Ascending aorta (tissue), 2 donors: ENCODE measurements at regions not wholly inside any gene's neighbourhood (a gene's known extent, or its start where the extent isn't known, plus 50 kb on each side); places are given as distances from the start of the nearest gene placed in this dataset.

ENCODE experiments used
- DNase-seq, 2 donors: peaks; one replicate each; pipeline ENCODE4 v3.0.0-alpha.2; 2019; ENCODE audit warnings: low spot score in 2 of 2
- H3K27ac ChIP-seq, 2 donors: fragments of 200-600 bp; sonication (generic); one replicate each; pipeline ENCODE4 v1.5.1; 2016 to 2017; ENCODE audit warnings: mild to moderate bottlenecking in 1 of 2
- H3K27me3 ChIP-seq: fragments of 200-600 bp; sonication (generic); one replicate; pipeline ENCODE4 v1.5.1; 2017
- H3K36me3 ChIP-seq, 2 donors: fragments of 200-600 bp; sonication (generic); one replicate each; pipeline ENCODE4 v1.5.1; 2016
- H3K4me1 ChIP-seq, 2 donors: fragments of 200-600 bp; sonication (generic); one replicate each; pipeline ENCODE4 v1.5.1; 2016 to 2017; ENCODE audit warnings: mild to moderate bottlenecking in 1 of 2
- H3K4me3 ChIP-seq, 2 donors: fragments of 200-600 bp; sonication (generic); one replicate each; pipeline ENCODE4 v1.5.1; 2016 to 2017; ENCODE audit warnings: mild to moderate bottlenecking in 1 of 2
- H3K9me3 ChIP-seq, 2 donors: fragments of 200-600 bp; sonication (generic); one replicate each; pipeline ENCODE4 v1.5.1; 2016
- CTCF ChIP-seq, 3 experiments: fragments of 200-600 bp in 2 of 3; fragments of 450-650 bp in 1 of 3; sonication (generic) in 2 of 3; IDR thresholded peaks; one replicate each; pipeline ENCODE4 v1.5.1; 2016 to 2019; ENCODE audit warnings: antibody characterized with exemption in 3 of 3, mild to moderate bottlenecking in 1 of 3, moderate library complexity in 1 of 3
- intact Hi-C: fragments of 100-400 bp; cut with DNase I; formaldehyde crosslinking; loops from one replicate; pipeline ENCODE4 v1.15.1; 2023

- TF ChIP-seq CTCF (IDR thresholded peaks at IDR 0.05): no peak
- intact Hi-C loops: no loop called here
- H3K4me3 ChIP-seq: no peak overlapping the region
- DNase-seq: no peak
- H3K4me1 ChIP-seq: no peaks in the 10 kb centered on the region
- H3K27ac ChIP-seq: no peak overlapping the region
- no peaks in the 10 kb centered on the region for H3K27me3 ChIP-seq
- no peaks in the 10 kb centered on the region for H3K9me3 ChIP-seq
- H3K36me3 ChIP-seq: no peaks in the 10 kb centered on the region
Measured at GRCh38 chr3:22269831-22270230, 518.8 kb upstream of the ZNF385D start.

GRCh38 chr3:22276351-22276750, 525.3 kb upstream of the ZNF385D start:
- H3K4me1 ChIP-seq: no peaks in the 10 kb centered on the region
- DNase-seq: no peak
- intact Hi-C loops: no loop called here
- no peaks in the 10 kb centered on the region for H3K27me3 ChIP-seq
- H3K27ac ChIP-seq: no peak overlapping the region
- H3K36me3 ChIP-seq: no peaks in the 10 kb centered on the region
- no peaks in the 10 kb centered on the region for H3K9me3 ChIP-seq
- no peak for TF ChIP-seq CTCF (IDR thresholded peaks at IDR 0.05)
- no peak overlapping the region for H3K4me3 ChIP-seq

- DNase-seq: no peak
- Histone ChIP-seq H3K9me3 (no peaks in the 10 kb centered on the region), H3K27ac (no peak overlapping the region), H3K4me3 (no peak overlapping the region), H3K27me3 (no peaks in the 10 kb centered on the region), H3K36me3 (no peaks in the 10 kb centered on the region), H3K4me1 (no peaks in the 10 kb centered on the region)
- no peak for TF ChIP-seq CTCF (IDR thresholded peaks at IDR 0.05)
- intact Hi-C loops: no loop called here
Measured at GRCh38 chr3:22284559-22284958, 533.5 kb upstream of the ZNF385D start.

- H3K9me3 ChIP-seq: no peaks in the 10 kb centered on the region
Measured at GRCh38 chr3:22288756-22289155, 537.7 kb upstream of the ZNF385D start.

GRCh38 chr3:22292681-22293080, 541.7 kb upstream of the ZNF385D start:
- no peak for TF ChIP-seq CTCF (IDR thresholded peaks at IDR 0.05)
- no peaks in the 10 kb centered on the region for H3K36me3 ChIP-seq
- no peaks in the 10 kb centered on the region for H3K4me1 ChIP-seq
- H3K27ac ChIP-seq: no peak overlapping the region
- H3K9me3 ChIP-seq: no peaks in the 10 kb centered on the region
- H3K27me3 ChIP-seq: no peaks in the 10 kb centered on the region
- intact Hi-C loops: no loop called here
- H3K4me3 ChIP-seq: no peak overlapping the region
- DNase-seq: no peak

More at GRCh38 chr3:22288756-22289155, 537.7 kb upstream of the ZNF385D start:
- no peaks in the 10 kb centered on the region for H3K4me1 ChIP-seq
- DNase-seq: no peak
- H3K27me3 ChIP-seq: no peaks in the 10 kb centered on the region
- intact Hi-C loops: no loop called here
- H3K36me3 ChIP-seq: no peaks in the 10 kb centered on the region
- TF ChIP-seq CTCF (IDR thresholded peaks at IDR 0.05): no peak
- H3K4me3 ChIP-seq: no peak overlapping the region
- H3K27ac ChIP-seq: no peak overlapping the region

GRCh38 chr3:22296601-22297000, 545.6 kb upstream of the ZNF385D start:
- no peaks in the 10 kb centered on the region for H3K9me3 ChIP-seq
- H3K36me3 ChIP-seq: no peaks in the 10 kb centered on the region
- TF ChIP-seq CTCF (IDR thresholded peaks at IDR 0.05): no peak
- no peaks in the 10 kb centered on the region for H3K4me1 ChIP-seq
- H3K27ac ChIP-seq: no peak overlapping the region
- intact Hi-C loops: no loop called here
- no peak overlapping the region for H3K4me3 ChIP-seq
- no peaks in the 10 kb centered on the region for H3K27me3 ChIP-seq
- DNase-seq: no peak
